ENCODE measurements at regions not wholly inside any gene's neighbourhood (a gene's known extent, or its start where the extent isn't known, plus 50 kb on each side); places are given as distances from the start of the nearest gene placed in this dataset.

- WGBS, 2 experiments (ENCODE audit: insufficient coverage in 2 of 2): 63 to 79% methylated on average over 4 to 6 of the region's 7 CpGs
- no peak overlapping the region for H3K4me3 ChIP-seq (ENCODE audit: extremely low read depth, insufficient read depth, low read length, poor library complexity, severe bottlenecking)
- no peak overlapping the region for H3K27ac ChIP-seq (ENCODE audit: low read depth, low read length, severe bottlenecking)
- no peaks in the 10 kb centered on the region for H3K36me3 ChIP-seq (ENCODE audit: control insufficient read depth, insufficient read depth, low read length)
- H3K4me1 ChIP-seq (ENCODE audit: control insufficient read depth, insufficient read depth, low read length, poor library complexity, severe bottlenecking): no peaks in the 10 kb centered on the region
- no peaks in the 10 kb centered on the region for H3K9me3 ChIP-seq (ENCODE audit: control insufficient read depth, low read length)
These were observed 889.7 kb downstream of the CDH9 start for GRCh38 chr5:26148569-26149107.

GRCh38 chr5:26143259-26143658 is 895.1 kb downstream of the CDH9 start:
- no peaks in the 10 kb centered on the region for H3K4me1 ChIP-seq (ENCODE audit: control insufficient read depth, insufficient read depth, low read length, poor library complexity, severe bottlenecking)
- no peaks in the 10 kb centered on the region for H3K9me3 ChIP-seq (ENCODE audit: control insufficient read depth, low read length)
- 100% methylated on average over 1 of the region's 2 CpGs; no CpG with 5 or more reads in 1 of the 2 experiments for WGBS, 2 experiments (ENCODE audit: insufficient coverage in 2 of 2)
- no peaks in the 10 kb centered on the region for H3K36me3 ChIP-seq (ENCODE audit: control insufficient read depth, insufficient read depth, low read length)
- no peak overlapping the region for H3K27ac ChIP-seq (ENCODE audit: low read depth, low read length, severe bottlenecking)
- no peak overlapping the region for H3K4me3 ChIP-seq (ENCODE audit: extremely low read depth, insufficient read depth, low read length, poor library complexity, severe bottlenecking)

GRCh38 chr5:26121338-26121737 is 917.0 kb downstream of the CDH9 start:
- Histone ChIP-seq H3K4me1 (ENCODE audit: control insufficient read depth, insufficient read depth, low read length, poor library complexity, severe bottlenecking) (no peaks in the 10 kb centered on the region), H3K4me3 (ENCODE audit: extremely low read depth, insufficient read depth, low read length, poor library complexity, severe bottlenecking) (no peak overlapping the region), H3K27ac (ENCODE audit: low read depth, low read length, severe bottlenecking) (no peak overlapping the region), H3K9me3 (ENCODE audit: control insufficient read depth, low read length) (no peaks in the 10 kb centered on the region), H3K36me3 (ENCODE audit: control insufficient read depth, insufficient read depth, low read length) (no peaks in the 10 kb centered on the region)
- 50 to 56% methylated on average over 3 of the region's 6 CpGs for WGBS, 2 experiments (ENCODE audit: insufficient coverage in 2 of 2)

GRCh38 chr5:26104175-26104574 is 934.2 kb downstream of the CDH9 start:
- Histone ChIP-seq H3K4me3 (ENCODE audit: extremely low read depth, insufficient read depth, low read length, poor library complexity, severe bottlenecking) (no peak overlapping the region), H3K27ac (ENCODE audit: low read depth, low read length, severe bottlenecking) (no peak overlapping the region), H3K9me3 (ENCODE audit: control insufficient read depth, low read length) (no peaks in the 10 kb centered on the region), H3K4me1 (ENCODE audit: control insufficient read depth, insufficient read depth, low read length, poor library complexity, severe bottlenecking) (no peaks in the 10 kb centered on the region), H3K36me3 (ENCODE audit: control insufficient read depth, insufficient read depth, low read length) (no peaks in the 10 kb centered on the region)
- 100% methylated on average over 1 of the region's 2 CpGs for WGBS, 2 experiments (ENCODE audit: insufficient coverage in 2 of 2)

- H3K27ac ChIP-seq (ENCODE audit: low read depth, low read length, severe bottlenecking): no peak overlapping the region
- no CpG with 5 or more reads among the region's 1 CpG for WGBS, 2 experiments (ENCODE audit: insufficient coverage in 2 of 2)
- H3K4me1 ChIP-seq (ENCODE audit: control insufficient read depth, insufficient read depth, low read length, poor library complexity, severe bottlenecking): no peaks in the 10 kb centered on the region
- H3K36me3 ChIP-seq (ENCODE audit: control insufficient read depth, insufficient read depth, low read length): no peaks in the 10 kb centered on the region
- H3K9me3 ChIP-seq (ENCODE audit: control insufficient read depth, low read length): no peaks in the 10 kb centered on the region
- H3K4me3 ChIP-seq (ENCODE audit: extremely low read depth, insufficient read depth, low read length, poor library complexity, severe bottlenecking): no peak overlapping the region
These were observed 978.2 kb downstream of the CDH9 start for GRCh38 chr5:26060212-26060611.

GRCh38 chr5:26054594-26054993 is 983.8 kb downstream of the CDH9 start:
- Histone ChIP-seq H3K4me1 (ENCODE audit: control insufficient read depth, insufficient read depth, low read length, poor library complexity, severe bottlenecking) (no peaks in the 10 kb centered on the region), H3K27ac (ENCODE audit: low read depth, low read length, severe bottlenecking) (no peak overlapping the region), H3K4me3 (ENCODE audit: extremely low read depth, insufficient read depth, low read length, poor library complexity, severe bottlenecking) (no peak overlapping the region), H3K36me3 (ENCODE audit: control insufficient read depth, insufficient read depth, low read length) (no peaks in the 10 kb centered on the region), H3K9me3 (ENCODE audit: control insufficient read depth, low read length) (no peaks in the 10 kb centered on the region)
- WGBS, 2 experiments (ENCODE audit: insufficient coverage in 2 of 2): 73 to 78% methylated on average over 1 of the region's 1 CpG

- Histone ChIP-seq H3K4me1 (ENCODE audit: control insufficient read depth, insufficient read depth, low read length, poor library complexity, severe bottlenecking) (no peaks in the 10 kb centered on the region), H3K4me3 (ENCODE audit: extremely low read depth, insufficient read depth, low read length, poor library complexity, severe bottlenecking) (no peak overlapping the region), H3K27ac (ENCODE audit: low read depth, low read length, severe bottlenecking) (no peak overlapping the region), H3K36me3 (ENCODE audit: control insufficient read depth, insufficient read depth, low read length) (no peaks in the 10 kb centered on the region), H3K9me3 (ENCODE audit: control insufficient read depth, low read length) (no peaks in the 10 kb centered on the region)
- WGBS, 2 experiments (ENCODE audit: insufficient coverage in 2 of 2): 88 to 90% methylated on average over 1 of the region's 2 CpGs
These were observed 1003.6 kb downstream of the CDH9 start for GRCh38 chr5:26034813-26035212.

- H3K9me3 ChIP-seq (ENCODE audit: control insufficient read depth, low read length): no peaks in the 10 kb centered on the region
- no peaks in the 10 kb centered on the region for H3K4me1 ChIP-seq (ENCODE audit: control insufficient read depth, insufficient read depth, low read length, poor library complexity, severe bottlenecking)
- H3K27ac ChIP-seq (ENCODE audit: low read depth, low read length, severe bottlenecking): peak overlapping the region; percentile 23
- H3K36me3 ChIP-seq (ENCODE audit: control insufficient read depth, insufficient read depth, low read length): no peaks in the 10 kb centered on the region
- H3K4me3 ChIP-seq (ENCODE audit: extremely low read depth, insufficient read depth, low read length, poor library complexity, severe bottlenecking): no peak overlapping the region
- WGBS, 2 experiments (ENCODE audit: insufficient coverage in 2 of 2): 79 to 96% methylated on average over 1 to 3 of the region's 3 CpGs
These were observed 1006.9 kb downstream of the CDH9 start for GRCh38 chr5:26031481-26031880.

- no CpG with 5 or more reads among the region's 4 CpGs for WGBS, 2 experiments (ENCODE audit: insufficient coverage in 2 of 2)
These were observed 1012.3 kb downstream of the CDH9 start for GRCh38 chr5:26026044-26026443.

GRCh38 chr5:26024774-26025173 is 1013.6 kb downstream of the CDH9 start:
- no peaks in the 10 kb centered on the region for H3K9me3 ChIP-seq (ENCODE audit: control insufficient read depth, low read length)
- WGBS, 2 experiments (ENCODE audit: insufficient coverage in 2 of 2): 100% methylated on average over 1 of the region's 1 CpG; no CpG with 5 or more reads in 1 of the 2 experiments
- H3K27ac ChIP-seq (ENCODE audit: low read depth, low read length, severe bottlenecking): no peak overlapping the region
- H3K4me3 ChIP-seq (ENCODE audit: extremely low read depth, insufficient read depth, low read length, poor library complexity, severe bottlenecking): no peak overlapping the region
- H3K36me3 ChIP-seq (ENCODE audit: control insufficient read depth, insufficient read depth, low read length): no peaks in the 10 kb centered on the region
- H3K4me1 ChIP-seq (ENCODE audit: control insufficient read depth, insufficient read depth, low read length, poor library complexity, severe bottlenecking): no peaks in the 10 kb centered on the region

More at GRCh38 chr5:26026044-26026443, 1012.3 kb downstream of the CDH9 start:
- H3K9me3 ChIP-seq (ENCODE audit: control insufficient read depth, low read length): no peaks in the 10 kb centered on the region
- no peak overlapping the region for H3K27ac ChIP-seq (ENCODE audit: low read depth, low read length, severe bottlenecking)
- no peaks in the 10 kb centered on the region for H3K36me3 ChIP-seq (ENCODE audit: control insufficient read depth, insufficient read depth, low read length)
- H3K4me1 ChIP-seq (ENCODE audit: control insufficient read depth, insufficient read depth, low read length, poor library complexity, severe bottlenecking): no peaks in the 10 kb centered on the region
- H3K4me3 ChIP-seq (ENCODE audit: extremely low read depth, insufficient read depth, low read length, poor library complexity, severe bottlenecking): no peak overlapping the region

- Histone ChIP-seq H3K9me3 (ENCODE audit: control insufficient read depth, low read length) (no peaks in the 10 kb centered on the region), H3K4me3 (ENCODE audit: extremely low read depth, insufficient read depth, low read length, poor library complexity, severe bottlenecking) (no peak overlapping the region), H3K4me1 (ENCODE audit: control insufficient read depth, insufficient read depth, low read length, poor library complexity, severe bottlenecking) (no peaks in the 10 kb centered on the region), H3K27ac (ENCODE audit: low read depth, low read length, severe bottlenecking) (no peak overlapping the region), H3K36me3 (ENCODE audit: control insufficient read depth, insufficient read depth, low read length) (no peaks in the 10 kb centered on the region)
- no CpG with 5 or more reads among the region's 4 CpGs for WGBS, 2 experiments (ENCODE audit: insufficient coverage in 2 of 2)
These were observed 1015.0 kb downstream of the CDH9 start for GRCh38 chr5:26023361-26023760.

All from mesodermal cell (in vitro differentiated cells).